Lower lobe of right lung (tissue), 2 donors: ENCODE measurements at regions not wholly inside any gene's neighbourhood (a gene's known extent, or its start where the extent isn't known, plus 50 kb on each side); places are given as distances from the start of the nearest gene placed in this dataset.

ENCODE experiments used
- ATAC-seq, 2 donors: fragments of 200-7000 bp; cut with Tn5 transposase; one replicate each; pipeline ENCODE4 v1.9.1; 2020 to 2022; ENCODE audit warnings: mild to moderate bottlenecking in 2 of 2, moderate library complexity in 2 of 2
- DNase-seq: peaks from one replicate; pipeline ENCODE4 v3.0.0-alpha.2; 2020
- H3K27ac ChIP-seq: fragments of 200-600 bp; one replicate; pipeline ENCODE4 v1.8.0; 2022
- H3K27me3 ChIP-seq: fragments of 200-600 bp; one replicate; pipeline ENCODE4 v1.8.0; 2022; ENCODE audit warnings: low read depth
- H3K36me3 ChIP-seq: fragments of 200-600 bp; one replicate; pipeline ENCODE4 v1.8.0; 2022; ENCODE audit warnings: mild to moderate bottlenecking
- H3K4me1 ChIP-seq: fragments of 200-600 bp; one replicate; pipeline ENCODE4 v1.8.0; 2022
- H3K4me3 ChIP-seq: fragments of 200-600 bp; one replicate; pipeline ENCODE4 v1.8.0; 2022; ENCODE audit warnings: mild to moderate bottlenecking
- H3K9me3 ChIP-seq: fragments of 200-600 bp; one replicate; pipeline ENCODE4 v1.8.0; 2022
- CTCF ChIP-seq: fragments of 200-600 bp; IDR thresholded peaks from one replicate; pipeline ENCODE4 v1.8.0; 2022; ENCODE audit warnings: antibody characterized with exemption, mild to moderate bottlenecking
- intact Hi-C: fragments of 100-400 bp; cut with DNase I; formaldehyde crosslinking; loops from one replicate; pipeline ENCODE4 v1.11.0; 2022
- donor health status: DM: no; HTN: yes; CAD: no; lungs with severe emphysema.

- DNase-seq: no peak
- intact Hi-C loops: no loop called here
- Histone ChIP-seq H3K9me3 (no peaks in the 10 kb centered on the region), H3K27me3 (no peaks in the 10 kb centered on the region), H3K4me1 (peaks cover 14% of the 10 kb centered on the region), H3K27ac (no peak overlapping the region), H3K4me3 (no peak overlapping the region), H3K36me3 (no peaks in the 10 kb centered on the region)
- no peak for TF ChIP-seq CTCF
- no peak for ATAC-seq
Observed at GRCh38 chr1:108038653-108039236, 73.8 kb upstream of the VAV3 start.

- ATAC-seq: no peak
Observed at GRCh38 chr1:108036796-108037562, 72.0 kb upstream of the VAV3 start.

GRCh38 chr1:108034396-108034795 is 69.4 kb upstream of the VAV3 start:
- DNase-seq: no peak
- ATAC-seq: no peak
- H3K36me3 ChIP-seq: no peaks in the 10 kb centered on the region
- TF ChIP-seq CTCF: no peak
- H3K4me3 ChIP-seq: no peak overlapping the region
- no peaks in the 10 kb centered on the region for H3K27me3 ChIP-seq
- peaks cover 6% of the 10 kb centered on the region for H3K4me1 ChIP-seq
- no peaks in the 10 kb centered on the region for H3K9me3 ChIP-seq
- H3K27ac ChIP-seq: no peak overlapping the region
- intact Hi-C loops: no loop called here

More at GRCh38 chr1:108036796-108037562, 72.0 kb upstream of the VAV3 start:
- DNase-seq: no peak
- intact Hi-C loops: no loop called here
- Histone ChIP-seq H3K36me3 (no peaks in the 10 kb centered on the region), H3K4me1 (peaks cover 14% of the 10 kb centered on the region), H3K9me3 (no peaks in the 10 kb centered on the region), H3K27me3 (no peaks in the 10 kb centered on the region), H3K27ac (no peak overlapping the region), H3K4me3 (no peak overlapping the region)
- TF ChIP-seq CTCF: no peak

GRCh38 chr1:108033550-108033951 is 68.6 kb upstream of the VAV3 start:
- Histone ChIP-seq H3K9me3 (no peaks in the 10 kb centered on the region), H3K27ac (no peak overlapping the region), H3K36me3 (no peaks in the 10 kb centered on the region), H3K27me3 (no peaks in the 10 kb centered on the region), H3K4me3 (no peak overlapping the region), H3K4me1 (peaks cover 14% of the 10 kb centered on the region)
- intact Hi-C loops: no loop called here
- ATAC-seq (no peak), DNase-seq (no peak)
- no peak for TF ChIP-seq CTCF

GRCh38 chr1:108028841-108029388 is 63.9 kb upstream of the VAV3 start:
- TF ChIP-seq CTCF: no peak
- Histone ChIP-seq H3K9me3 (no peaks in the 10 kb centered on the region), H3K27ac (no peak overlapping the region), H3K27me3 (no peaks in the 10 kb centered on the region), H3K36me3 (no peaks in the 10 kb centered on the region), H3K4me1 (peaks cover 8% of the 10 kb centered on the region), H3K4me3 (no peak overlapping the region)
- DNase-seq: no peak
- intact Hi-C loops: no loop called here
- no peak for ATAC-seq
